PFSK-1 (cell line): ENCODE measurements at regions not wholly inside any gene's neighbourhood (a gene's known extent, or its start where the extent isn't known, plus 50 kb on each side); places are given as distances from the start of the nearest gene placed in this dataset.

Source experiments
- POLR2AphosphoS5 ChIP-seq: IDR thresholded peaks from 2 replicates; pipeline ENCODE4 v1.6.1; 2012; ENCODE audit warnings: low read depth, mild to moderate bottlenecking, control low read depth, low read length, moderate library complexity
- TAF1 ChIP-seq: IDR thresholded peaks from 2 replicates; pipeline ENCODE4 v1.6.1; 2012; ENCODE audit warnings: low read length, control low read depth, borderline replicate concordance; ENCODE audit not compliant: insufficient read depth
- TF ChIP-seq, protein P1 (sequence below), 2 experiments: IDR thresholded peaks; 2 replicates each; pipeline versions ENCODE4 v1.6.1 to v1.8.0; 2011 to 2012; ENCODE audit warnings: low read depth in 2 of 2, low read length in 2 of 2, control low read depth in 1 of 2, inconsistent platforms in 1 of 2, mild to moderate bottlenecking in 1 of 2, moderate library complexity in 1 of 2; ENCODE audit not compliant: insufficient read depth in 1 of 2

DNA sequence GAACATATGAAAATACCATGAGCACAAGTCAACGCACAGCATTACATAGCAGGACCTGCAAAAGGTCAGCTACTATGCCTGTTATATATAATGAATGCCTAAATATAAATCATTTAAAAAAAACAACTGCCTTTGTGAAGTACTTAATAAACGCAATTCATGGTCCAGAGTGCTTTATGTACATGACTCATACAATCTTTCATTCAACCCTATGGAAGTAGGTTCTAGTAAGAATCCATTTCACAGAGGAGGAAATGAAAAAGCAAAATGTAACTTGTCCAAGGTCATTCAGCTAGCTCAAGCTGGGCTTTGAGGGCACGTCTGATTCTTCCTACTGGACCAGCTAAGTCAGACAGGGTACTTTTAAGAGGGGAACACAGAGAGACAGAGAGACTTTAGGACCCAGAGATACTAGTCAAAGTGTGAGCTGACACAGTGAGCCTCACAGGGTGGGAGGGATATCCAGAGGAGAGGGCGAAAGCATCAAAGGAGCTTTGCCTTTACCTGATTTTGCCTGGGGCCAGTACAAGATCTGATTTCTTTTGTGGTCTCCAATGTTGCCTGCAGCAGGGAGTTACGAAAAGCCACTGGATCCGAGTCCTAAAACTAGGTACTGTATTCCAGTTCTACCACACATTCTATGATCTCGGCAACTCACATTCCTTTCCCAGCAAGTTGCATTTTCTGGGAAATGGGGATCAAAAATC lies 83.4 kb upstream of the ZFHX3 start:
- no peak for TF ChIP-seq TAF1
- TF ChIP-seq POLR2AphosphoS5, result no peak
- TF ChIP-seq, protein P1, sequence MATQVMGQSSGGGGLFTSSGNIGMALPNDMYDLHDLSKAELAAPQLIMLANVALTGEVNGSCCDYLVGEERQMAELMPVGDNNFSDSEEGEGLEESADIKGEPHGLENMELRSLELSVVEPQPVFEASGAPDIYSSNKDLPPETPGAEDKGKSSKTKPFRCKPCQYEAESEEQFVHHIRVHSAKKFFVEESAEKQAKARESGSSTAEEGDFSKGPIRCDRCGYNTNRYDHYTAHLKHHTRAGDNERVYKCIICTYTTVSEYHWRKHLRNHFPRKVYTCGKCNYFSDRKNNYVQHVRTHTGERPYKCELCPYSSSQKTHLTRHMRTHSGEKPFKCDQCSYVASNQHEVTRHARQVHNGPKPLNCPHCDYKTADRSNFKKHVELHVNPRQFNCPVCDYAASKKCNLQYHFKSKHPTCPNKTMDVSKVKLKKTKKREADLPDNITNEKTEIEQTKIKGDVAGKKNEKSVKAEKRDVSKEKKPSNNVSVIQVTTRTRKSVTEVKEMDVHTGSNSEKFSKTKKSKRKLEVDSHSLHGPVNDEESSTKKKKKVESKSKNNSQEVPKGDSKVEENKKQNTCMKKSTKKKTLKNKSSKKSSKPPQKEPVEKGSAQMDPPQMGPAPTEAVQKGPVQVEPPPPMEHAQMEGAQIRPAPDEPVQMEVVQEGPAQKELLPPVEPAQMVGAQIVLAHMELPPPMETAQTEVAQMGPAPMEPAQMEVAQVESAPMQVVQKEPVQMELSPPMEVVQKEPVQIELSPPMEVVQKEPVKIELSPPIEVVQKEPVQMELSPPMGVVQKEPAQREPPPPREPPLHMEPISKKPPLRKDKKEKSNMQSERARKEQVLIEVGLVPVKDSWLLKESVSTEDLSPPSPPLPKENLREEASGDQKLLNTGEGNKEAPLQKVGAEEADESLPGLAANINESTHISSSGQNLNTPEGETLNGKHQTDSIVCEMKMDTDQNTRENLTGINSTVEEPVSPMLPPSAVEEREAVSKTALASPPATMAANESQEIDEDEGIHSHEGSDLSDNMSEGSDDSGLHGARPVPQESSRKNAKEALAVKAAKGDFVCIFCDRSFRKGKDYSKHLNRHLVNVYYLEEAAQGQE (IDR thresholded peaks at IDR 0.05; ENCODE audit: insufficient read depth in 1 of 2, low read depth in 2 of 2, low read length in 2 of 2), result no peak
